ENCODE measurements at regions not wholly inside any gene's neighbourhood (a gene's known extent, or its start where the extent isn't known, plus 50 kb on each side); places are given as distances from the start of the nearest gene placed in this dataset.
A peak's percentile ranks its signal among the peaks of the same experiment; 100 is the strongest.
"Not testable (repeated sequence)": the region's sequence is repeated elsewhere in the genome, so short reads cannot be mapped to it uniquely, and the experiment has no call there.

DNA sequence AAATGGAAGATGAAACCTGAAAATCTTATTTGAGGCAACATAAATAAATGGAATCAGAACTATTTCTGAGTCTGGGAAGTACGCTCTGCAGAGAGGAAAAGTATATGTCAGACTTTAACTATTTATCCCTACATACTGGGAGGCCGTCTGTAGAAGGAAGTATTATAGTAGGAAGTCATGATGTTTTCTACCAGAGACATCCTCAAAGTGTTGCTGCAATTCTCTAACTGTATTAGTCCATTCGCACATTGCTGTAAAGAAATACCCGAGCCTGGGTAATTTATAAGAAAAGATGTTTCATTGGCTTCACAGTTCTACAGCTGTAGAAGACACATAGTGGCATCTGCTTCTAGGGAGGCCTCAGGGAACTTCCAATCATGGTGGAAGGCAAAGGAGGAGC, 88.7 kb upstream of the TBL1X start:
- Histone ChIP-seq H3K27ac (peak overlapping the region in 1 of 10 donors; percentile 1), H3K27me3 (peaks cover 0 to 39% (median 0%) of the 10 kb centered on the region in 7 donors), H3K4me1 (peaks cover 0 to 19% (median 0%) of the 10 kb centered on the region in 9 donors), H3K36me3 (no peaks in the 10 kb centered on the region), H3K4me3 (no peak overlapping the region), H3K9me3 (no peaks in the 10 kb centered on the region)
- intact Hi-C loops (cut with DNase I): no loop called here
- whole genome bisulfite sequencing, 2 donors: 78 to 85% methylated on average over 4 of the region's 4 CpGs
- no peak for DNase-seq
- TF ChIP-seq, protein P1, sequence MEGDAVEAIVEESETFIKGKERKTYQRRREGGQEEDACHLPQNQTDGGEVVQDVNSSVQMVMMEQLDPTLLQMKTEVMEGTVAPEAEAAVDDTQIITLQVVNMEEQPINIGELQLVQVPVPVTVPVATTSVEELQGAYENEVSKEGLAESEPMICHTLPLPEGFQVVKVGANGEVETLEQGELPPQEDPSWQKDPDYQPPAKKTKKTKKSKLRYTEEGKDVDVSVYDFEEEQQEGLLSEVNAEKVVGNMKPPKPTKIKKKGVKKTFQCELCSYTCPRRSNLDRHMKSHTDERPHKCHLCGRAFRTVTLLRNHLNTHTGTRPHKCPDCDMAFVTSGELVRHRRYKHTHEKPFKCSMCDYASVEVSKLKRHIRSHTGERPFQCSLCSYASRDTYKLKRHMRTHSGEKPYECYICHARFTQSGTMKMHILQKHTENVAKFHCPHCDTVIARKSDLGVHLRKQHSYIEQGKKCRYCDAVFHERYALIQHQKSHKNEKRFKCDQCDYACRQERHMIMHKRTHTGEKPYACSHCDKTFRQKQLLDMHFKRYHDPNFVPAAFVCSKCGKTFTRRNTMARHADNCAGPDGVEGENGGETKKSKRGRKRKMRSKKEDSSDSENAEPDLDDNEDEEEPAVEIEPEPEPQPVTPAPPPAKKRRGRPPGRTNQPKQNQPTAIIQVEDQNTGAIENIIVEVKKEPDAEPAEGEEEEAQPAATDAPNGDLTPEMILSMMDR (IDR thresholded peaks at IDR 0.05): no peak
- no peak for ATAC-seq

DNA sequence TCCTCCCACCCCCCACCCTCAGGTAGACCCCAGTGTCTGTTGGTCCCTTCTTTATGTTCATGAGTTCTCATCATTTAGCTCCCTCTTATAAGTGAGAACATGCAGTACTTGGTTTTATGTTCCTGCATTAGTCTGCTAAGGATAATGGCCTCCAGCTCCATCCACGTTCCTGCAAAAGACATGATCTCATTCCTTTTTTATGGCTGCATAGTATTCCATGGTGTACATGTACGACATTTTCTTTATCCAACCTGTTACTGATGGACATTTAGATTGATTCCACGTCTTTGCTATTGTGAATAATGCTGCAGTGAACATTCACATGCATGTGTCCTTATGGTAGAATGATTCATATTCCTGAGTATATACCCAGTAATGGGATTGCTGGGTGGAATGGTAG, 87.6 kb upstream of the TBL1X start:
- H3K9me3 ChIP-seq; H3K36me3 ChIP-seq; DNase-seq; intact Hi-C loops (cut with DNase I); ATAC-seq; H3K4me3 ChIP-seq; H3K27ac ChIP-seq: not testable (repeated sequence)
- H3K4me1 ChIP-seq: peaks cover 0 to 18% (median 0%) of the 10 kb centered on the region in 9 donors
- 93 to 95% methylated on average over 3 of the region's 3 CpGs for WGBS, 2 donors
- peaks cover 0 to 44% (median 0%) of the 10 kb centered on the region in 7 donors for H3K27me3 ChIP-seq

DNA sequence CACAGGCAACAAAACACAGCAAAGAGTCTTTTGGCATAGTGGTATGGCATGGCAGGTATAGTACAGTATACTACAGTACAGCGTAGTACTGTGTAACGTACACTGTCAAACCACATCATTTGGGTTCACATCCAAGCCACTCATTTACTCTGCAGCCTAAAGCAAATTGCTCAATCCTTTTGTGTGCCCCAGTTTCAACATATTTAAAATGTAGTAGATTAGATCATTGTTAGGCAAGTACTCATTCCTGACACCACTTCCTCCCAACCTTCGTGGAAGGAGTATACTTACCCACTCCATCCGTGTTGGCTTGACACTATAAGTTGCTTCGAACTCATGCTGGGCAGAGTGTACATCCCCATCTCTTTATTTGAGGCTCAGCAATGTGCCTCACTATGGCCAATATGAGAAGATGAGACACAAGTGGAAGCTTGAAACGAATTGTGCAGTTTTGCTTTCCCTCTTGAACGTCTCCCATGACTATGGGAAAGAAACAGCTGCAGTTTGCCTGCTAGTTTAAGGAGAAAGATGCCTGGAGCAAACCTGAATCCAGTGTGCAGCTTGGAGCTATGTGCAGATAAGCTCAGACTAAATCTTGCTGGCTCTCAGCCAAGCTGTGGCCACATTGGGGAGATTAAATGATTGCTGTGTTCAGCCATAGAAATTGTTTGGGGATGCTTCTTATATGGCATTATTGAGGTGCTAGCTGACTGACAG, 85.7 kb upstream of the TBL1X start:
- DNase-seq (no peak), ATAC-seq (no peak)
- Histone ChIP-seq H3K27ac (no peak overlapping the region), H3K27me3 (peaks cover 0 to 44% (median 0%) of the 10 kb centered on the region in 7 donors), H3K9me3 (no peaks in the 10 kb centered on the region), H3K36me3 (no peaks in the 10 kb centered on the region), H3K4me3 (no peak overlapping the region), H3K4me1 (peaks cover 0 to 18% (median 0%) of the 10 kb centered on the region in 9 donors)
- 77 to 83% methylated on average over 7 of the region's 7 CpGs for WGBS, 2 donors
- intact Hi-C loops (cut with DNase I): no loop called here
- TF ChIP-seq, protein P1 (IDR thresholded peaks at IDR 0.05): no peak

DNA sequence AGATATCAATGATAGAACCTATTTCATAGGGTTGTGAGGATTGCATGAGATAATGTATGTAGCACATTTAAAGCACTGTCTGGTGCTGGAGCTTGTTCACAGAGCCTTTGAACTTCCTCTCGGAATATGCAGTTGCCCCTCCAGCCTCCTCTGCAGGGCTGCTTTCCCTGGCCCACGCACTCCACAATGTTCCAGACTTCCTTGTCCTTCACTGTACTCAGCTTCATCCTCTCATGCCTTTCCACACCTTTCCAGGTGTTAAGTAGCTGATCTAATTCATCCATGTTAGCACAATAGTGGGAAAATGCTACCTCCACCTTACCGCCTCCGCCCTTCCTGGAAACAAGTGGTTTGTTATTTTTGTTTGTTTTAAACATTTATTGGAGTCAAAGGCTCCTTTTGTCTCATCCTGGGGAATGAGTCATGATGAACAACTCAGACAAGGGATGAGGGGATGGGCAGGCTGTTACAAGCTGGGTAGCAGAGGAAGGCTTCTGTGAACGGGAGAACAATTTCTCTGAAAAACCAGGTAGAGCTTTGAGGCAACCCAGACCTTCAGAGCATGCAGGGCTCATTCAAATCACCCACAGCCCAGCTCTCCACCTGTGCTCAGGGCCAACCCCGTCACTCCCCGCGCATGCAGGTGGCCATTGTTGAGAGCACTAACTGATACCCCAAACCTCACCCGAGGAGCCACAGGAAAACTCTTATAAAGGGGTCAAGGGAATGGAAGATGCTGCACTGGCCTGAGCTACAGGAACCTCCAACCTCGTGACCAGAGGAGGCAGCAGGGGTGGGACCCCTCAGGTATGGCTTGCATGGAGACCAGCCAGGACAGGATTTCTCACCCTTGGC, 84.9 kb upstream of the TBL1X start:
- ATAC-seq: no peak
- H3K27ac ChIP-seq: no peak overlapping the region
- 65 to 78% methylated on average over 10 of the region's 10 CpGs for WGBS, 2 donors
- TF ChIP-seq, protein P1 (IDR thresholded peaks at IDR 0.05): no peak
- no peaks in the 10 kb centered on the region for H3K36me3 ChIP-seq
- peaks cover 0 to 18% (median 0%) of the 10 kb centered on the region in 9 donors for H3K4me1 ChIP-seq
- no peaks in the 10 kb centered on the region for H3K9me3 ChIP-seq
- intact Hi-C loops (cut with DNase I): no loop called here
- no peak for DNase-seq
- no peak overlapping the region for H3K4me3 ChIP-seq
- H3K27me3 ChIP-seq: peaks cover 0 to 44% (median 0%) of the 10 kb centered on the region in 7 donors

Data from heart right ventricle (tissue), 16 donors.